Hepatocyte (in vitro differentiated cells): ENCODE measurements at regions not wholly inside any gene's neighbourhood (a gene's known extent, or its start where the extent isn't known, plus 50 kb on each side); places are given as distances from the start of the nearest gene placed in this dataset.

Experiments used
- DNase-seq: peaks from one replicate; pipeline ENCODE4 v3.0.0-alpha.2; 2016; ENCODE audit warnings: low spot score
- H2AFZ ChIP-seq: fragments of 200-600 bp; sonication (generic); 2 replicates; pipeline ENCODE4 v1.6.0; 2016; ENCODE audit warnings: antibody characterized with exemption, mild to moderate bottlenecking
- H3K27ac ChIP-seq: fragments of 200-600 bp; sonication (generic); 2 replicates; pipeline ENCODE4 v1.5.1; 2016; ENCODE audit warnings: mild to moderate bottlenecking
- H3K27me3 ChIP-seq: fragments of 200-600 bp; sonication (generic); 2 replicates; pipeline ENCODE4 v1.6.1; 2016
- H3K36me3 ChIP-seq: fragments of 200-600 bp; sonication (generic); replicated peaks from 2 replicates; pipeline ENCODE4 v1.5.1; 2016; ENCODE audit warnings: low read depth; ENCODE audit not compliant: insufficient read depth
- H3K4me1 ChIP-seq: fragments of 200-600 bp; sonication (generic); 2 replicates; pipeline ENCODE4 v1.5.1; 2016; ENCODE audit warnings: mild to moderate bottlenecking, moderate library complexity; ENCODE audit not compliant: insufficient read depth
- H3K4me2 ChIP-seq: fragments of 200-600 bp; sonication (generic); 2 replicates; pipeline ENCODE4 v1.6.0; 2016
- H3K4me3 ChIP-seq: fragments of 200-600 bp; sonication (generic); 2 replicates; pipeline ENCODE4 v1.5.1; 2016; ENCODE audit warnings: mild to moderate bottlenecking
- H3K79me2 ChIP-seq: fragments of 200-600 bp; sonication (generic); 2 replicates; pipeline ENCODE4 v1.6.0; 2017; ENCODE audit warnings: mild to moderate bottlenecking
- H3K9me2 ChIP-seq: fragments of 200-600 bp; sonication (generic); replicated peaks from 2 replicates; pipeline ENCODE4 v1.6.0; 2017; ENCODE audit warnings: mild to moderate bottlenecking; ENCODE audit not compliant: insufficient read depth
- H3K9me3 ChIP-seq: fragments of 200-600 bp; sonication (generic); 2 replicates; pipeline ENCODE4 v1.5.1; 2016; ENCODE audit warnings: low read depth, mild to moderate bottlenecking
- H4K20me1 ChIP-seq: fragments of 200-600 bp; sonication (generic); 2 replicates; pipeline ENCODE4 v1.6.0; 2016; ENCODE audit warnings: mild to moderate bottlenecking; ENCODE audit not compliant: insufficient read depth, poor library complexity, severe bottlenecking
- CTCF ChIP-seq: fragments of 200-600 bp; sonication (generic); IDR thresholded peaks from 2 replicates; pipeline ENCODE4 v1.5.1; 2016; ENCODE audit warnings: antibody characterized with exemption, mild to moderate bottlenecking; ENCODE audit not compliant: poor library complexity
- EZH2 ChIP-seq: fragments of 200-600 bp; sonication (generic); IDR thresholded peaks from 2 replicates; pipeline ENCODE4 v1.6.1; 2016; ENCODE audit warnings: antibody characterized with exemption, mild to moderate bottlenecking, borderline replicate concordance
- EZH2phosphoT487 ChIP-seq: fragments of 200-600 bp; sonication (generic); IDR thresholded peaks from one replicate; pipeline ENCODE4 v1.6.1; 2018; ENCODE audit warnings: antibody characterized with exemption, mild to moderate bottlenecking, low read depth, moderate library complexity; ENCODE audit not compliant: unreplicated experiment, severe bottlenecking
- WGBS: methylation state at CpG from one replicate; pipeline ENCODE4 v1.1.6; 2016; ENCODE audit warnings: low lambda C conversion rate; ENCODE audit errors: missing lambda C conversion rate; 5-methylcytosine and 5-hydroxymethylcytosine counted together

GRCh38 chr6:48826901-48827701, 636.0 kb downstream of the MMUT start:
- Histone ChIP-seq H3K4me1 (peaks cover 4% of the 10 kb centered on the region), H3K79me2 (no peaks in the 10 kb centered on the region), H3K4me2 (peak overlapping the region; percentile 6), H3K36me3 (no peaks in the 10 kb centered on the region), H3K27me3 (no peaks in the 10 kb centered on the region), H3K4me3 (no peak overlapping the region), H3K9me3 (no peaks in the 10 kb centered on the region), H3K27ac (peak overlapping the region; percentile 83), H2AFZ (no peak overlapping the region), H4K20me1 (no peaks in the 10 kb centered on the region), H3K9me2 (no peaks in the 10 kb centered on the region)
- TF ChIP-seq CTCF = no peak
- no peak for TF ChIP-seq EZH2phosphoT487
- TF ChIP-seq EZH2 = no peak
- peak; percentile 70 for DNase-seq
- 57% methylated on average over 6 of the region's 6 CpGs for WGBS

GRCh38 chr6:48826152-48826515, 636.9 kb downstream of the MMUT start:
- no peaks in the 10 kb centered on the region for H3K79me2 ChIP-seq
- no peak overlapping the region for H3K4me3 ChIP-seq
- no peaks in the 10 kb centered on the region for H3K9me2 ChIP-seq
- H3K9me3 ChIP-seq = no peaks in the 10 kb centered on the region
- WGBS = 48% methylated on average over 2 of the region's 2 CpGs
- DNase-seq = no peak
- no peaks in the 10 kb centered on the region for H3K36me3 ChIP-seq
- no peaks in the 10 kb centered on the region for H4K20me1 ChIP-seq
- TF ChIP-seq EZH2phosphoT487 (no peak), CTCF (no peak), EZH2 (no peak)
- H3K4me2 ChIP-seq = peak overlapping the region; percentile 6
- peaks cover 4% of the 10 kb centered on the region for H3K4me1 ChIP-seq
- peak overlapping the region; percentile 83 for H3K27ac ChIP-seq
- no peaks in the 10 kb centered on the region for H3K27me3 ChIP-seq
- H2AFZ ChIP-seq = no peak overlapping the region

- 67% methylated on average over 3 of the region's 3 CpGs for WGBS
- H2AFZ ChIP-seq = no peak overlapping the region
These were observed 637.4 kb downstream of the MMUT start for GRCh38 chr6:48825501-48826151.

More at GRCh38 chr6:48825501-48826151, 637.4 kb downstream of the MMUT start:
- DNase-seq = no peak
- peak overlapping the region; percentile 83 for H3K27ac ChIP-seq
- H3K36me3 ChIP-seq = no peaks in the 10 kb centered on the region
- H3K9me3 ChIP-seq = no peaks in the 10 kb centered on the region
- H4K20me1 ChIP-seq = no peaks in the 10 kb centered on the region
- H3K27me3 ChIP-seq = no peaks in the 10 kb centered on the region
- peaks cover 4% of the 10 kb centered on the region for H3K4me1 ChIP-seq
- H3K4me2 ChIP-seq = peak overlapping the region; percentile 6
- no peaks in the 10 kb centered on the region for H3K79me2 ChIP-seq
- no peak for TF ChIP-seq EZH2phosphoT487
- TF ChIP-seq EZH2 = no peak
- no peak for TF ChIP-seq CTCF
- no peaks in the 10 kb centered on the region for H3K9me2 ChIP-seq
- no peak overlapping the region for H3K4me3 ChIP-seq
